ELR (cell line): ENCODE measurements at regions not wholly inside any gene's neighbourhood (a gene's known extent, or its start where the extent isn't known, plus 50 kb on each side); places are given as distances from the start of the nearest gene placed in this dataset.

Source experiments
- DNase-seq: peaks from one replicate; pipeline ENCODE4 v3.0.0-alpha.2; 2015; ENCODE audit warnings: low read depth

- DNase-seq = no peak
Measured at GRCh38 chr6:166842607-166843006, 113.7 kb downstream of the RNASET2 start.

- DNase-seq = no peak
Measured at GRCh38 chr6:166841216-166841615, 115.1 kb downstream of the RNASET2 start.

DNA sequence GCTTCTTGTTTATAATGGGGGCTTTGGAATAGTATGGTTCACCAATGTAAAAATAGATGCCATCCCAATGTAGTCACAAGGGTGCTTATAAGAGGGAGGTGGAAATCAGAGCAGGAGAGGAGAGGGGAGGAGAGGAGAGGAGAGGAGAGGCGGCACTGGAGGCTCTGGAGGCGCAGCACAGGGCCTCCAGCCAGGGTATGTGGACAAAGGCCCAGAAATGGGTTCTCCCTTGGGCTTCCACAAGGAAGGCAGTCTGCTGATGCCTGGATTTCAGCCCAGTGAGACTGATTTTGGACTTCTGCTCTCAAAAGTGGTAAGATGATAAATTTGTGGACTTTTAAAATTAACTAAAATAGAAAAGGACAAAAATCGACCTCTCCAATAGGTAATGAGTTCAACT lies 116.8 kb downstream of the RNASET2 start:
- DNase-seq = no peak

DNA sequence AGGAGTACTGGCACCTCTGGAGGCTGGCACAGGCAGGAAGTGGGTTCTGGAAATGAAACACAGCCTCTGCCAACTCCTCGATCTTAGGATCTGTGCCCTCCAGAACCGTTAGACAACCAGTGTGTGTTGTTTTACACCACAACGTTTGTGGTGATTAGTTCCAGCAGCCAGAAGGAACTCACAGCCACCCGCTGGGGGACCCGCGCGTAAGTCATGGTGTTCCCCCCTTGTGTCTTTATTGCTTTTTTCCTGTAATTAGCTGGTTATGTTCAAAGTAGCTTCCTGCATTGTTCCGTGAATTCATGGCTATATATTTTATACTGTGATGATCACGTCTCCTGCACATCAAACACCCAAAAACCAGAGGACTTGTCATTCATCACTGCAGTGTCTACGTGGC lies 117.4 kb downstream of the RNASET2 start:
- no peak for DNase-seq

- no peak for DNase-seq
Measured at GRCh38 chr6:166836785-166837718, 119.3 kb downstream of the RNASET2 start.

DNA sequence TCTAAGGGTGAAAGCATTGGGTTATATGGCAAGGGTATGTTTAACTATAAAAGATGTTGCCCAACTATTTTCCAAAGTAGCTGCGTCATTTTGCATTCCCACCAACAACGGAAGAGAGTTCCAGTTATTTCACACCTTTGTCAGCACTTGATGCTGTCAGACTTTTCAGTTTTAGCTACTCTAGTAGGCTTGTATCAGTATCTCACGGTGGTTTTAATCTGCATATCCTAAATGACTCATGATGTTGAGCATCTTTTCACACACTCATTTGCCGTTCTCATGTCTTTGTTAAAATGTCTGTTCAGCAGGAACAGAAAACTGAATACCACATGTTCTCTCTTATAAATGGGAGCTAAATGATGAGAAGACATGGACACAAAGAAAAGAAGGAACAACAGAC lies 122.3 kb downstream of the RNASET2 start:
- no peak for DNase-seq

GRCh38 chr6:166830891-166831363 lies 125.4 kb downstream of the RNASET2 start:
- DNase-seq = no peak

GRCh38 chr6:166830185-166830890 lies 126.0 kb downstream of the RNASET2 start:
- DNase-seq = no peak

- DNase-seq = no peak
Measured at GRCh38 chr6:166826264-166826663, 130.1 kb downstream of the RNASET2 start.

GRCh38 chr6:166825553-166826145 lies 130.7 kb downstream of the RNASET2 start:
- DNase-seq = peak; percentile 4

- no peak for DNase-seq
Measured at GRCh38 chr6:166824880-166825250, 131.5 kb downstream of the RNASET2 start.

DNA sequence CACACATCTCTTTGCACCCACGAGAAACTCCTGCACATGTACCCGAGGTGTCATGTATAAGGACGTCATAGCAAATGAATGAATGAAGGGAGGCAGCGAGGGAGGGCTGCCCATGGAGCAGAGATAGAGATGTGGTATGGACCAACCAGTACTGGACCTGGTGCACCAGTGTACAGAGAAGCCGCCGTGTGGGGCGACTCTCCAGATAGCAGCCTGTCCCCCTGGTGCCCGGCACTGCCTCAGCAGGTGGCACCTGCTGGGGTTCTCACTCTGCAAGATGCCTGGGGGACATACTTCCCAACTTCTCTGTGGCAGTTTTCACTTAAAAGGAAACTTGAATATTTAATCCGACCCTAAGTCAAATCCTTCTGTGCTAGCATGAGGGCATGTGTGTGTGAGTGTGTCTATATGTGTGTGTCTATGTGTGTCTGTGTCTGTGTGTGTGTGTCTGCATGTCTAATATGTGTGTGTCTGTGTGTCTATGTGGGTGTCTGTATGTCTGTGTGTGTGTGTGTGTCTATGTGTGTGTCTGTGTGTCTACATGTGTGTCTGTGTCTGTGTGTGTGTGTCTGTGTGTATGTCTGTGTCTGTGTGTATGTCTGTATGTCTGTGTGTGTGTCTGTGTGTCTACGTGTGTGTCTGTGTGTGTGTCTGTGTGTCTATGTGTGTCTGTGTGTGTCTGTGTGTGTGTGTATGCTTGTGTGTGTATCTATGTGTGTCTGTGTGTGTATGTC lies 132.0 kb downstream of the RNASET2 start:
- no peak for DNase-seq

DNA sequence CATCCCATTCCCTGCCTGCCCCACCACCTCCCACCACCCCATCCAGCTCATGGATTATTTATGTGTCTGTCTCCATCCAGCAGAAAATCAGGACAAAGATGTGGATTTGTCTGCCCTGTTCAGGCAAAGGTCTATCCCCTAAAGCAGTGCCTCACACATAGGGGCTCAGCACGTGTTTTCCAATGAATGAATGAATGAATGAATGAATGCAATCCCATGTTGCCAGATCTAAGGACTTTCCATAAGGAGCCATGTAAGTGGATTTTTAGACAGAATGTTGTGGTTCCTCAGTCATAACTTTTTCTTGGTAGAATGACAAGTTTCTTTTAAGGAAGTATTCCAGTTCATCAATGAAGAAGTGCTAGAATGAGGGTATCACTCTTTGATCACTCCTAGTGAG lies 133.7 kb downstream of the RNASET2 start:
- DNase-seq = no peak

DNA sequence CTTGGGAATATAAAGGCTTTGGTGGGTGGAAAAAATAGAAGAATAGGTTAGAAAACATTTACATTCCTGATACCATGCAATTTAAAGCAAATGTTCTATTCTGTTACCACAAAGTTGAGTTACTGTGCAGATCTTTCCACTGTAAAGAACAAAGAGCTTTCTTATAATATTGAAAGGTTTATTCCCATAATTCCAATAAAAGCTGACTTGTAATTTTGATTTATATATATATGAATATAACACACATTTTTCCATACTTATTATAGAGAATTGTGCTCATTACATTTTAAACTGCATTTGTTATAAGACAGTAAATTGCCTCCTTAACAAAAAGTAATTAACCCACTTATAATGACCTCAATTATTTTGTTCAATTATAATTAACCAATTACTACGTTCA lies 135.9 kb downstream of the RNASET2 start:
- no peak for DNase-seq

DNA sequence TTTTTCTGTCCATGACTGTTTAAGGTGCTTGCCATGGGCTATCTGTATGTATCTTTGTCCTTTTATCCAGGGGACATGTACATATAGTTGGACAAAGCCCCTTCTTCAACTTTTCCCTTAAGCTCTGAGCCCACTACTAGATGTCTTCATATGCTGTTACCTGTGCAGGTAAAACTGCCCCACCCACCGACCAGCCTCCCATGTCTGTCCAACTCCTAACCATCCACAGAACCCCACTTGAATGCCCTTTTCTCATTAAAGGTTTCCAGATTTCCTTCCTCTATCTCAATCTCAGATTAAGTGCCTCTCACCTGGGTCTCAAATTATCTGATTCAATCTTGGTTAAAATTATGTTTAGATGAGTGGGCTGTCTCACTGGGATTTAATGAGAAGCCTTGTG lies 136.3 kb downstream of the RNASET2 start:
- no peak for DNase-seq

DNA sequence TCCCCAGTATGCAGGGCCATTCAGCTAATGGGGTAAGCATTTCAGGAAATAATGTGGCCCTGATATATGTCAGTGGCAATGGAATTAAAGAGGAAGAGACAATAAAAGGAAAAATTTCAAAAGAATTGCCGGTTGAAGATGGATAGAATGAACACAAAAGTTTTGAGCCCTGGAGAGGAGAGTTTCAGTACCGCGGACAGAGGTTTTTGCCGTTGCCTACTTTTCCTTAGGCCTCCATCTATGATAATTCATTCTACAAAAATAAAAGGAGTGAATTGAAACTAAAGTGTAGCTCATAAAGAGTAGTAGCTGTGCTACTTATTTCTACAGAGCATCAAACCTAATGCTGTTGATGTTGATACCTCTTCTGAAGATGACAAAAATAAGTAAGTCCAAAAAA lies 140.7 kb downstream of the RNASET2 start:
- no peak for DNase-seq

DNA sequence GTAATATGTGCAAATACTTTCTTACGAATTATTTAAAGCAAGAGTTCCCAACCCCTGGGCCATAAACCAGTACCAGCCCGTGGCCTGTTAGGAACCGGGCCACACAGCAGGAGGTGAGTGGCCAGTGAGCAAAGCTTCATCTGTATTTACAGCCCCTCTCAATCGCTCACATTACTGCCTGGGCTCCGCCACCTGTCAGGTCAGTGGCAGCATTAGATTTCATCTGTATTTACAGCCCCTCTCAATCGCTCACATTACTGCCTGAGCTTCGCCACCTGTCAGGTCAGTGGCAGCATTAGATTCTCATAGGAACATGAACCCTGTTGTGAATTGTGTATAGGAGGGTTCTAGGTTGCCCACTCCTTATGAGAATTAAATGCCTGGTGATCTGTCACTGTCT lies 142.0 kb downstream of the RNASET2 start:
- no peak for DNase-seq

- DNase-seq = no peak
Measured at GRCh38 chr6:166813461-166813860, 142.9 kb downstream of the RNASET2 start.

DNA sequence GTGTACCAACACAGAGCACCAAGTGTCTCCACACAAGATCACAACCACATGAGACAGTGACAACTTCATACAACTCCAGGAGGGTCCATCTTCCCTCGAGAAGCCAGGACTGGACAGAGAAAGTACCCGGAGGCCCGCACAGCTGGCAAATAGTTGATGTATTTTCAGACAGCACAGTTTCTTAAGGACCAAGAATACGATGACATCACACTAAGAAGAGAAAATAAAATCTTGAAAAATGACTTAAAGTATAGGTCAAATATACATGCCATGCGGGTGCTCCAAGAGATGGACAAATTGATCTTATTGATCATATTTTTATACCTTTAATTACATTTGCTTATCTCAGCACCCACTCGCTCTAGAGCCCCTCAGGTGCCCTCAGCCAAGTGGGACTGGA lies 145.5 kb downstream of the RNASET2 start:
- no peak for DNase-seq

DNA sequence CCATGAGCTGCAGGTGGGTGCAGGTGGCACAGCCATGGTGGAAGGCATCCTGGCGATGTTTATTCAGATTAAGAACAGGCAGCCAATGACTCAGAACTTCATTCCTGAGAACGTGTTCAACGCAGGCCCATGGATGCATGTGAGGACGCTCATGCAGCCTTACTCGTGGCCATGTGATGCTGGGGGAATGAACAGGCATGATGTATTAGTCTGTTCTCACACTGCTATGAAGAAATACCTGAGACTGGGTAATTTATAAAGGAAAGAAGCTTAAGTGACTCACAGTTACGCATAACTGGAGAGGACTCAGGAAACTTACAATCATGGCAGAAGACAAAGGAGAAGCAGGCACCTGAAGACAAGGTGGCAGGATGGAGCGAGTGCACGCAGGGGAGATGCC lies 146.6 kb downstream of the RNASET2 start:
- no peak for DNase-seq

GRCh38 chr6:166806962-166807757 lies 149.2 kb downstream of the RNASET2 start:
- no peak for DNase-seq
